ENCODE measurements at regions not wholly inside any gene's neighbourhood (a gene's known extent, or its start where the extent isn't known, plus 50 kb on each side); places are given as distances from the start of the nearest gene placed in this dataset.

GRCh38 chr21:38660333-38661196 is 145.2 kb upstream of the ETS2 start:
- DNase-seq: peak; percentile 56

DNA sequence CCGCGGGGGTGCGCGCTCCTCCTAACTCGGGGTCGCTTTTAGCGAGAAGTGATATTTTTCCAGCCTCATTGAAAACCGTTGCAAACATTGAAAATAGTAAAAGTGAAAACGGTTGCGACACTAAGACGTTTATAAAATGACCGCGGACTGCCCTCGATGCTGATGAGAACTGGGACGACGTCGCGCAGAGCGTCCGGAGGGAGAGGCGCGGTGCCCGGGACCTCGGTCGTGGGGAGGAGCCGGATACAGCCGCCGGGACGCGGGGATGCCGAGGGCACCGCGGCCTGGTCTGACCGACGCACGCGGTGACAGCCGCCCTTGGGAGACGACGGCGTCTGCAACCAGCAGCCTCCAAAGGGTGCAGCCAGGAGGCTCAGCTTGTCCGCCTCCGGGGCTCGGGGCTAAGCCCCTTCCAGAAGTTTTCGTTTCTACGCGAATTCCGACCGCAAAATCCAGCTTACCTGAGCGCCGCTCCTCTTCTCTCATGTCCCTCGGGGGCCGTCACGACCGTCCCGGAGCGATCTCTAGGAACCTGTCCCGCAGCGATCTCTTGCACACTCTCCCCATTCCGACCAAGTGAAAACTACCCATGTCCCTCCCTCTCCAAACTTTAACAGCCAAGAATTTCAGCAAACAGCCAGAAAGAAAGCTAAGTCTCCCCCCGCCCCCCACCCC is 144.4 kb upstream of the ETS2 start:
- peak; percentile 50 for DNase-seq

- DNase-seq: peak; percentile 16
Observed at GRCh38 chr21:38661889-38662568, 143.7 kb upstream of the ETS2 start.

GRCh38 chr21:38663282-38663681 is 142.4 kb upstream of the ETS2 start:
- no peak for DNase-seq

DNA sequence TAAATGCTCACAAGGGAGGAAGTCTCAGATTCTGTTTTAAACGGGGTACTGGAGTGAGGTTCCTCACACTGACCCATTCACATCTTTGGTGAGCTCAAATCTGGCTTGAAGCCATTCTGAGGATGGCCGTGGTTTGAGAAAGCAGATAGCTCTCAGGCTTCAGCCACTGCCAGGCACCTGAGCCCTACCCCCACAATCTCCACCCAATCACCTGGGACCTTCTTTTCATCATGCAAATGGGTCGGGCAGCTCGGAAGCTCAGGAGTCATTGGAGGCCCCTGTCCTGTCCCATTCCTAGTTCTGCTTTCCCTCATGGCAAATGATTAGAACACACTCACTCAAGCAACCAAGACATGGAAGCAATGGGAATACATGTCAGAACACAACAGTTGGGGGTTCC is 141.4 kb upstream of the ETS2 start:
- DNase-seq: no peak

DNA sequence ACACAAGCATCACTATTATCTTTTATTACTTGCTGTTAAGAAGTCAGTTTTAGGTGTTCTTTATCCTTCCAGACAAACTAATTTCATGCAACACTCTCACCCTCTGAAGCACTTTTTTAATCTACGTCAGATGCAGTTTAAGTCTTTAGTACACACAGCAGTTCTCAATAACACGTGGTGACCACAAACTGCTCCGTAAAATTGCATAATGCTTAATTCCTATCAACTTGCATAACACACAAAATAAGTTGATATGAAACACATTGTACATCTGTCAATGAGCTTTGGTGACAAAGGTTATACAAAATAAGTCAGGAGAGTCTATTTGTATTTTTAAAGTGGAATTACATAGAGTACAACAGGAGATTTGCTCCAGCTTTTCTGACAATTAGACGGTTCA is 140.9 kb upstream of the ETS2 start:
- DNase-seq: peak; percentile 34

DNA sequence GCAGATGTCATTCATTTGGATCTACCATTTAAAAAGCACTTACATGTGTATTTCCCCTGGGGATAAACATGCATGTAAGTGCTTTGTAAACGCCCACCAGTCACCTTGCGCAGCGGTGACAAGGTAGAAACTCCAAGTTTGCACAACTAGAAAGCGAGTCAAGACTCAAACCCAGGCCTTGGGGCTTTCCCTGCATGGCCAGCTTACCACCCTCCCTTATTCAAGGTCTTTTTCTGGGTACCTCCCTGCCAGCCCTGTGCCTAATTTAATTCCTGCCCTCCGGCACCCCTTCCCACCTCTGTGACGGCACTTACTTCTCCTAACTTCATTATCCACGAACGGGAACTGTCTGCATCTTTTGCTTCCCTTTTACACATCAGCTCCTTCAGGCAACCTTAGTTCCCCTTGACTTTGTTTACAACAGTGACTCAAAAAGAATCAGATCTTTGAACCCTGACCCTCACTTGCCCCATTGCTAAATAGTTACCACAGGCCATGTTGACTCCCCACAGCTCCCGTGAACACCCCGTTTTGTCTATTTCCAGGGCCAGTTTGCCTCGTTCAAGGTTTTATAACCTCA is 138.3 kb upstream of the ETS2 start:
- DNase-seq: no peak

- no peak for DNase-seq
Observed at GRCh38 chr21:38668067-38668466, 137.7 kb upstream of the ETS2 start.

- no peak for DNase-seq
Observed at GRCh38 chr21:38668541-38668940, 137.2 kb upstream of the ETS2 start.

DNA sequence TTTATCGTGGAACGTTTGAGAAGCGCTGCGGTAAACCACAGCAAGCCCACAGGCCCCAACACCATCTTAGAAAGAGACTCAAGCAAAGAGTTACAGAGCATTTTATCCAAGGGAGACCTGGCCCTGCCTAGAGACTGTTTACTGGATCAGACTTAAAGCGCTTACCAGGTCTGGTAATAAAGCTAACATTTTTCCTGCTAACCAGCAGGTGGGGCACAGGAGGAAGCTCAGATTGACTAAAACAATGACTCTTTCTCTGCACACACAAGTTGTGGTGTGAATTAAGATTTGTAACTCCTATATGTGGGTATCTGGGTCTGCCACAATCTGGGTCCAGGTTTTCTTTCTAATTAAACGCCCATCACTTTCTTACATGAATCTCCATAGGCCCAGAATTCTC is 136.5 kb upstream of the ETS2 start:
- peak; percentile 69 for DNase-seq

GRCh38 chr21:38670861-38671260 is 134.9 kb upstream of the ETS2 start:
- no peak for DNase-seq

DNA sequence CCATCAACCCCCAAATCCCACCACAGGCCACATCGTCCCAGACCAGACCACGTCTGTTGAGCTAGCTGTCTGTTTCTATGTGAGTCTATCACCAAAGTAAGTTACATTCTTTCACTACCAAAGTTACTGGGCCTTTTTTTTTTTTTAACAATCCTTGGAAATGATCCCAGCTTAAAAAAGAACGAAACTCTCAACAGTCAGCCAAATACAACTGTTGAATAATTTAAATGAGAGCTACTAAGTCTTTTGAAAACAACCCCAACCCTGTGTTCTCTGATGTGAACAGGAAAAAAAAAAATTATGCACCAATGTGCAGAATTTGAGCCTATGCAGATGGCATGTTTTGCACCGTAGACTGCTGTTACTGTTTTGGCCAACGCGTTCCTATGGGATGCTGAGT is 134.0 kb upstream of the ETS2 start:
- no peak for DNase-seq

- no peak for DNase-seq
Observed at GRCh38 chr21:38675182-38675824, 130.4 kb upstream of the ETS2 start.

DNA sequence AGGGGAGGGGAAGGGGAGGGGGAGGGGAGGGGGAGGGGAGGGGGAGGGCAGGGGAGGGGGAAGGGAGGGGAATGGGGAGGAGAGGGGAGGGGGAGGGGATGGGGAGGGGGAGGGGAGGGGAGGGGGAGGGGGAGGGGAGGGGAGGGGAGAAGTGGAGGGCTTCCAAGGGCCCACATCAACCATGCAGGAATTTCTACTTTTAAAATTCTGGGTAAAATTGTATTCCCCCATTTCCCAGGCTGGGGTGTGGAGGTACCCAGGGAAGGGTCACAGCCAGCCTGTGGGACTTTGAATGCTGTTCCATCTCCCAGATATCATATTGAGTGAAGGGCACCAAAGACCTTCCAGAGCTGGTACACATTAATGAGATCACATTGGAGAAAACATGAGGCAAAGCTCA is 126.9 kb upstream of the ETS2 start:
- DNase-seq: no peak

GRCh38 chr21:38679534-38679933 is 126.2 kb upstream of the ETS2 start:
- DNase-seq: peak; percentile 31

DNA sequence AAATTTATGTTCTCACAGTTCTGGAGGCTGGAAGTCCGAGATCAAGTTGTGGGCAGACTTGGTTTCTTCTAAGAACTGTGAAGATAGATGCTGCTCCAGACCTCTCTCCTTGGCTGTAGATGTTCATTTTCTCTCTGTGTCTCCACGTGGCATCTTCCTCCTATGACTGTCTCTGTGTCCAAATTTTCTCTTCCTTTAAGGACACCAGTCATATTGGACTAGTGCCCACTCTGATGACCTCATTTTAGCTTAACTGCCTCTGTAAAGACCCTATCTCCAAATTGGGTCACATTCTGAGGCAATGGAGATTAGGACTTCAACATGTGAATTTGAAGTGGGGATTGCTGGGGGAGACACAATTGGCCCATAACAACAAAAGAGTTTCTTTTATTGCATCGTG is 125.3 kb upstream of the ETS2 start:
- no peak for DNase-seq

- no peak for DNase-seq
Observed at GRCh38 chr21:38683222-38683621, 122.5 kb upstream of the ETS2 start.

DNA sequence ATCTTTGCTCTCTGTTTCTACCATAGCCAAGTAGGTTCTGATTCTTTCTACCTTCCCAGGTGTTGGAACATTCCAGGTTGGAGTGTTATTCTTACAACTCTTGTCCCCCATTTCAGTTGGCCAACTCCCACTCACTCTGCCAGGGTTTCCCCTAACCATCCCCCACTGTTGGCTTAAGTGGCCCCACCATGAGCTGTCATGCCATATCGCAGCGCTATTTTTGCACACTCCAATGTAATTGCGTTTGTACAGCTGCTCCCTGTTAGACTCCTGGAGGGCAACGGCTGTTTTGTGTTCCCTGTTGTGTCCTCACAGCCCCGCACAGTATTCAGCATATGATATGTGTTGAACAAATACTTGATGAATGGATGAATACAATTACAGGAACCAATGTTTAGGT is 117.7 kb upstream of the ETS2 start:
- no peak for DNase-seq

- no peak for DNase-seq
Observed at GRCh38 chr21:38691631-38692030, 114.1 kb upstream of the ETS2 start.

DNA sequence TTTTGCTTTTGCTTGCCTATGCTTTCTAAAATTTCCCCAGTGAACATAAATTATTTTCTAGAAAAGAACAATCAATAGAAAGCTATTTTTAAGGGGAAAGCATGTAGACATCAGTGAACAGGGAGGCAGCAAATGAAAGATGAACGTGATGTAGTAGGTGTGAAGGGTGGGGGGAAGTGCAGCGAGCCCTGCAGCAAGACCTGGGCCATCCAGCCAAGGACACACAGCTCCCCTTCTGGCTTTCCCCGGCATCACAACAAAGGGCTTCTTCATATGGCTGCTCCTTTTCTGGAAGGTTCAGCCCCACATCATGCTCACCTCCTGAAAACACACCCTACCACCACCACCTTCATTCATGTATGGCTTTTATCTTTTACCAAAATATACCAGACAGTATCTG is 109.2 kb upstream of the ETS2 start:
- DNase-seq: no peak

- peak; percentile 18 for DNase-seq
Observed at GRCh38 chr21:38699048-38699447, 106.7 kb upstream of the ETS2 start.

DNA sequence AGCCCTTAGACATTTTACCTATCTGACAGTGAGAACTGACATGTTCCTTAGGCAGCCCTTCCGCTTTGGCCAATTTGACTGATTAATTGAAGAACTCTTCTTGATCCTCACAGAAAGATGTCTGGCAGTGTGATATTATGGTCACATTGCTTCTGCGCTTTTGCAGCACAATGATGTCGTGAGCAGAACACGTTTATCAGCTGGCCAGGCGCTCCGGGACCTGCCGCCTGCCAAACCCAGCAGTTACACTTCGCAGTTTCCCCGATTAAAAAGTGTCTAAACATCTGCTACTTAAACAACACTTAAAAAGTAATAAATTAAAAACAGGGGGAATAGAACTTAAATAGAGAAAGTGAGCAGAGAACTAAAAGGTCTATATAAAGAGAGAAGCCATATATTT is 103.5 kb upstream of the ETS2 start:
- DNase-seq: no peak

GRCh38 chr21:38709876-38710275 is 95.9 kb upstream of the ETS2 start:
- DNase-seq: no peak

Data from hematopoietic multipotent progenitor cell treated with erythropoietin and hydrocortisone succinate and interleukin-3 and kit ligand, for 6 days (in vitro differentiated cells).